ENCODE measurements at regions not wholly inside any gene's neighbourhood (a gene's known extent, or its start where the extent isn't known, plus 50 kb on each side); places are given as distances from the start of the nearest gene placed in this dataset.

DNA sequence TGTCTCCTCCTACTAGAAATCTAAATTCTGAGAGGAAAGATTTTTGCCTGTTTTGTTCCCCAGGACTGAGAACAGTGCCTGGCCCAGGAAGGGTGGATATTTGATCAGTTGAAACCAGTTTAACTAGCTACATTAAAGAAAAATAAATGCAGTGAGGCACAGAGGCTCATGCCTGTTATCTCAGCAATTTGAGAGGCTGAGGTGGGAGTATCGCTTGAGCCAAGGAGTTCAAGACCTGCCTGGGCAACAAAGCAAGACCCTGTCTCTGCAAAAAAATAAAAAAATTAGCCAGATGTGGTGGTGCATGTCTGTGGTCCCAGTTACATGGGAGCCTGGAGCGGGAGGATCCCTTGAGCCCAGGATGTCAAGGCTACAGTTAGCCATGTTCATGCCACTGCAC, 104.8 kb upstream of the CPEB4 start:
- H3K27ac ChIP-seq: no peak overlapping the region

DNA sequence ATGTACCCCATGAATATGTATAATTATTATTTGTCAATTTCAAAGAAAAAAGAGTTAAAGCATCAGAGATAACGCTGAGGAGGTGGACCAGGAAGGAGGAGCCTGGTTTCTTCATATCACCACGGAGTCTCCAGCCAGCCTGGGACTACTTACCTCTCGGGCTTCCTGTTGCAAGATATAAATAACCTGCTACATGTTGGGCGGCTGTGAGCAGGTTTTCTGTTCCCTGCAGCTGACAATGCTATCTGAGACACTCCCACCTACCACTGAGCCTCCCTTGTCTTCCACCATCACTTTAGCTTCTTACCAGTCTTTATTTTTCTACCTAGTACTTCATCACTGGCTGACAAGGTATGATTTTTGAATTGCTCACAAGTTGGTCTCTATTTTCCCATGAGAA, 102.7 kb upstream of the CPEB4 start:
- Histone ChIP-seq H3K9me3 (no peaks in the 10 kb centered on the region), H3K27me3 (no peaks in the 10 kb centered on the region), H3K4me3 (no peak overlapping the region), H3K36me3 (no peaks in the 10 kb centered on the region), H3K27ac (no peak overlapping the region), H3K4me1 (peaks cover 0 to 19% of the 10 kb centered on the region in 2 donors)
- DNase-seq (ENCODE audit: low spot score): no peak
- TF ChIP-seq, protein P1, sequence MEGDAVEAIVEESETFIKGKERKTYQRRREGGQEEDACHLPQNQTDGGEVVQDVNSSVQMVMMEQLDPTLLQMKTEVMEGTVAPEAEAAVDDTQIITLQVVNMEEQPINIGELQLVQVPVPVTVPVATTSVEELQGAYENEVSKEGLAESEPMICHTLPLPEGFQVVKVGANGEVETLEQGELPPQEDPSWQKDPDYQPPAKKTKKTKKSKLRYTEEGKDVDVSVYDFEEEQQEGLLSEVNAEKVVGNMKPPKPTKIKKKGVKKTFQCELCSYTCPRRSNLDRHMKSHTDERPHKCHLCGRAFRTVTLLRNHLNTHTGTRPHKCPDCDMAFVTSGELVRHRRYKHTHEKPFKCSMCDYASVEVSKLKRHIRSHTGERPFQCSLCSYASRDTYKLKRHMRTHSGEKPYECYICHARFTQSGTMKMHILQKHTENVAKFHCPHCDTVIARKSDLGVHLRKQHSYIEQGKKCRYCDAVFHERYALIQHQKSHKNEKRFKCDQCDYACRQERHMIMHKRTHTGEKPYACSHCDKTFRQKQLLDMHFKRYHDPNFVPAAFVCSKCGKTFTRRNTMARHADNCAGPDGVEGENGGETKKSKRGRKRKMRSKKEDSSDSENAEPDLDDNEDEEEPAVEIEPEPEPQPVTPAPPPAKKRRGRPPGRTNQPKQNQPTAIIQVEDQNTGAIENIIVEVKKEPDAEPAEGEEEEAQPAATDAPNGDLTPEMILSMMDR (IDR thresholded peaks at IDR 0.05): no peak

More for the DNA sequence above, 104.8 kb upstream of the CPEB4 start:
- TF ChIP-seq, protein P1 (IDR thresholded peaks at IDR 0.05): no peak
- no peak for DNase-seq (ENCODE audit: low spot score)
- Histone ChIP-seq H3K27me3 (no peaks in the 10 kb centered on the region), H3K4me1 (peaks cover 0 to 19% of the 10 kb centered on the region in 2 donors), H3K4me3 (no peak overlapping the region), H3K9me3 (no peaks in the 10 kb centered on the region), H3K36me3 (no peaks in the 10 kb centered on the region)

DNA sequence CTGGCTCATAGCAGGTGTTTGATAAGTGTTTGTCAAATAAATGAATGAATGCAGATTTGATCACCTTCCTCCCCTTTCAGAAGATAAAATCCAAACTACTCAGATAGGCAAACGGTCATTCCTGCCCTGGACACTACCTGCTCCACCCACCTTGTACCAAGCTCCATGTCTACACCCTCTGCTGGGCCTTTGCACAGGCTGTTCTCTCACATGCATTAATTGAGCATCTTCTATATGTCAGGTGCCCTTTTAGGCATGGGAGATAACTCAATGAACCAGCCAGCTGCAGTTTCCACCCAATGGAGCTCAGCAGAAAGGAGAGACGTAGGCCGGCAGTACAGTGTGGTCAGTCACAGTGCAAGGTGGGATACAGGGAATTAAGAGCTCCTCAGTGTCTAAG, 102.3 kb upstream of the CPEB4 start:
- TF ChIP-seq, protein P1 (IDR thresholded peaks at IDR 0.05): no peak
- Histone ChIP-seq H3K36me3 (no peaks in the 10 kb centered on the region), H3K4me1 (peaks cover 0 to 19% of the 10 kb centered on the region in 2 donors), H3K9me3 (no peaks in the 10 kb centered on the region), H3K4me3 (no peak overlapping the region), H3K27me3 (no peaks in the 10 kb centered on the region), H3K27ac (no peak overlapping the region)
- DNase-seq (ENCODE audit: low spot score): no peak

DNA sequence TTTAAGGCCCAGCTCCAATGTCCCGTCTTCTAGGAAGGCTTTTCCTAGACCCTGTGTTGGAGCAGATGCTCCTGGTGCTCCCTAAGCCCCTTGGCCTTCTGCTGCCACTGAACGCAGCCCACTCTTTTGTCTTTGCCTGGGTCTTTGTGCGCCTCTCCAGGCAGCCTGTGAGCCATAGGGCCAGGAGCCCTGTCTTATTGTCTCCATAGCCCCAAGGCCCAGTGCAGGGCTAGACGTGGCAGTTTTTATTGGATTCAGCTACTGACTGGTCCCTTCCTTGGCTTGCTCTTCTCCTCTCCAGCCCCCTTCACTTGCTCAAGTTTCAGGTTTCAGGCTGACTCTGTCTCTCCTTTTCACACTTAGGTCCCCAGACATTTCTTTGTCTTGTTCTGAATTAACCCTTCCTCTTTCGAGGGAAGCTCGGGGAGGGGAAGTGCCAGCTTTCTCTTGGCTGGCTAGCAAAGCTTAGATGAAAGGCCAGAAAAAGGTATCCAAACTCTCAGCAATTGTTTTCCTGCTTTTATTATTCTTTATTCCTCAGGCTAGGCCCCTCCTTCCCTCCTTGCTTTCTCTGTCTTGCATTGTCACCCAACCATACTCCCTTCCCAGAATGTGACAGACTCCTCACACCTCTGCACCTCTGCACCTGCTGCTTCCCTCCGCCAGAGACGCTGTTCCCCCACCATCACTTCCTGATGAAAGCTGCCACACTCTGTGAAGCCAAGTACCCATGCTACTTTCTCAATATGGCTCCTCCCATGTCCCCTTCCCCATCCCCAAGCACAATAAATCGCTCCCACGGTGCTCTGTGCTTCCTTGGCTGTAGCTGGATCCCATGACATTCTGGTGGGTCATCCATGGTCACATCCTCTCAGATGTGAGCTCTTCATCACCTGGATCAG, 101.6 kb upstream of the CPEB4 start:
- H3K27me3 ChIP-seq: no peaks in the 10 kb centered on the region
- no peaks in the 10 kb centered on the region for H3K9me3 ChIP-seq
- no peak for DNase-seq (ENCODE audit: low spot score)
- TF ChIP-seq, protein P1 (IDR thresholded peaks at IDR 0.05): no peak
- no peak overlapping the region for H3K27ac ChIP-seq
- peaks cover 0 to 14% of the 10 kb centered on the region in 2 donors for H3K4me1 ChIP-seq
- no peaks in the 10 kb centered on the region for H3K36me3 ChIP-seq
- no peak overlapping the region for H3K4me3 ChIP-seq

DNA sequence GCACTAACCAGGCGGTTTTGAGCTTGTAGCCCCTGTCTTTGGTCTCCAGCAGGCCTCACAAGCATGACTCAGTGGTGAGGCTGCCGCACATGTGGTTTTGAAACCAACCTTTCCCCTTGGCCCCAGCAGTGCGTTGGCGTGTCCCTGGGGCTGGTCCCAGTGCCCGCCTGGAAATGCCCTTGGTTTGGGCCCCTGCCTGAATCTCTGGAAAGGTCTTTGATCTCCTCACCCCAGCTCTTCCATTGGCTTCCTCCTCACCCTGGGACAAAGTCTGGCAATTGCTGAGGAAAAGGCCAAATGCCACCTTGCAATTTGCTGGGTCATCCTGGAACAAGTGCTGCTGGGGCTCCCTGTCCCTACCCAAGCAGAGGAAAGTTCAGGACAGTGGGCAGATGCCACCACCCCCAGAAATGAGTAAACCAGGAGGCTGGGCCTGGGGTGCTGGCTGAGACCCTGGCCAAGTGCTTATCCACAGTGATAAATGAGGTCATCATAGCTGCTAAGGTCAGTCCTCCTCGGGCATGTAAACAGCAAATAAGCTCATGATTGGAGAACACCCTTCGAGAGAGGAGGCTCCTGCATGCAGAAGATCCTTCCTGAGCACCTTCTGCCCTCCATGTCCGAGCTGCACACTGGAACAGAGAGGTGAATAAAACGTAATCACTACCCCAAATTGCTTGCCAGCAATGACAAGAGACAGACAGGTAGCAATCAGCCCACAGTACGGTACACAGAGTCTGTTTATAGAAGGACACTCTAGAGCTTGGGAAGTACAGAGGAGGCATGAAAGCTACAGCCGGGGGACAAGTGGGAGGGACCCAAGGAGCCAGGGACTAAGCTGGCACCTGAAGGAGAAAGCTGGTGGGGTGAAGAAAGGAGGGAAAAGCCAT, 98.9 kb upstream of the CPEB4 start:
- H3K27ac ChIP-seq: no peak overlapping the region

More for the DNA sequence above, 98.9 kb upstream of the CPEB4 start:
- TF ChIP-seq, protein P1 (IDR thresholded peaks at IDR 0.05): no peak
- Histone ChIP-seq H3K4me1 (no peaks in the 10 kb centered on the region), H3K4me3 (no peak overlapping the region), H3K36me3 (no peaks in the 10 kb centered on the region), H3K27me3 (no peaks in the 10 kb centered on the region), H3K9me3 (no peaks in the 10 kb centered on the region)
- no peak for DNase-seq (ENCODE audit: low spot score)

All from right atrium auricular region (tissue), 2 donors.